GM12891 (cell line): ENCODE measurements at regions not wholly inside any gene's neighbourhood (a gene's known extent, or its start where the extent isn't known, plus 50 kb on each side); places are given as distances from the start of the nearest gene placed in this dataset.

Experiments
- DNase-seq: peaks from one replicate; pipeline ENCODE4 v3.0.0; 2011; ENCODE audit warnings: low spot score; ENCODE audit not compliant: insufficient read length
- FAIRE-seq: peaks from 2 replicates; lab custom pipeline; 2011; peaks lifted over from hg19 to GRCh38; lab: Jason Lieb, UNC
- PAX5 ChIP-seq: IDR thresholded peaks from 2 replicates; pipeline ENCODE4 v1.6.1; 2011; ENCODE audit warnings: low read length, moderate library complexity, mild to moderate bottlenecking; ENCODE audit not compliant: insufficient read depth, severe bottlenecking
- POLR2A ChIP-seq: IDR thresholded peaks from 2 replicates; pipeline ENCODE4 v1.6.1; 2011; ENCODE audit warnings: low read depth, low read length, control low read depth
- POLR2AphosphoS5 ChIP-seq: IDR thresholded peaks from 2 replicates; pipeline ENCODE4 v1.6.1; 2011; ENCODE audit warnings: low read depth, low read length, control low read depth
- POU2F2 ChIP-seq: IDR thresholded peaks from 2 replicates; pipeline ENCODE4 v1.6.1; 2011; ENCODE audit warnings: low read depth, mild to moderate bottlenecking, control low read depth, low read length, moderate library complexity
- SPI1 ChIP-seq: IDR thresholded peaks from 2 replicates; pipeline ENCODE4 v1.6.1; 2011; ENCODE audit warnings: low read depth, low read length, control low read depth
- TAF1 ChIP-seq: IDR thresholded peaks from 2 replicates; pipeline ENCODE4 v1.6.1; 2011; ENCODE audit warnings: low read depth, low read length, control low read depth

DNA sequence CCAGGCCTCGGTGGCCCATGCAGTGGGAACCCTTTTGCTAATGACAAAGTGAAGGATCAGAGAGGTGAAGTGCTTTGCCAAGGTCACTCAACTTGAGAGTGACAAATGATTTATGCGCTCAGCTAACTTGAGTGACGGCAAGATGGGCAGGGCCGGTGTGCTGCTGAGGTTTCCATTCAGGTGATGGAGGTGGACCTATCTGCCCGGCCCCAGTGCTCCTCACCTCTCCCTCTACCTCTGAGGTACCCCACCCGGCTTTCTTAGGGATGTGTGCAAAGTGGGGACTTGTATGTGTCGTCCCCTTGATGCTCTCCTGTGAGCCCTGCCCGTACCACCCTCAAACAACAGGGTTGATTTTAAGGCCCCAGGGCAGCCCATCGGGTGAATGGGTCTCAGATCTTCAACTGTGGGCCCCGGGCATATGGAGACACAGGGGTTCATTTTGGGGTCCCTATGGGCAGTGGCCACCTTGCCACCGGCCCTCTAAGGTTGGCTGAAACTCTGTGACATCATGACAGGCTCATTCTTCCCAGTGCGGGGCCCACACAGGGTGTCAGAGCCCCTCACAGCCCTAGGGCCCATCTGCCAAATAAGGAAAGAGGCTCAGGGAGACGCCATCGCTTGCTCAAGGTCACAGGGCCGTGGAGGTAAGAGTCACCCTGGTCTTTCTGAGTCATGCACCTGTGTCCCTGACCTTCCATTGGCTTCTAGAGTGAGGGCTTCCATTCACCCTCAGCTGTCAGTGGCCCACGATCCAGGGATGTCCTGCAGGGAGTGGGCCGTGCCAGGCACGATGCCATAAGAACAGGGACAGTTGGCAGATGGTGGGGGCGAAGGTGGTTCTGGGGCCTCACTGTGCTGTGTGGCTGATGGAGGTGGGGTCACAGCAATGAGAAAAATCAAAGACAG, 170.6 kb upstream of the MVB12B start:
- no peak for DNase-seq
- no peak for TF ChIP-seq POLR2A
- TF ChIP-seq PAX5, result no peak
- TF ChIP-seq POU2F2, result no peak
- TF ChIP-seq SPI1, result no peak
- FAIRE-seq, result no peak

GRCh38 chr9:126156898-126157297, 169.7 kb upstream of the MVB12B start:
- TF ChIP-seq PAX5 (no peak), POLR2AphosphoS5 (no peak), SPI1 (no peak), POU2F2 (no peak), POLR2A (no peak), TAF1 (no peak)
- FAIRE-seq (no peak), DNase-seq (no peak)

- FAIRE-seq (no peak), DNase-seq (no peak)
- no peak for TF ChIP-seq POLR2A
- TF ChIP-seq SPI1, result no peak
- TF ChIP-seq POU2F2, result no peak
- no peak for TF ChIP-seq PAX5
- no peak for TF ChIP-seq POLR2AphosphoS5
- no peak for TF ChIP-seq TAF1
Measured at GRCh38 chr9:126157423-126157822, 169.2 kb upstream of the MVB12B start.

DNA sequence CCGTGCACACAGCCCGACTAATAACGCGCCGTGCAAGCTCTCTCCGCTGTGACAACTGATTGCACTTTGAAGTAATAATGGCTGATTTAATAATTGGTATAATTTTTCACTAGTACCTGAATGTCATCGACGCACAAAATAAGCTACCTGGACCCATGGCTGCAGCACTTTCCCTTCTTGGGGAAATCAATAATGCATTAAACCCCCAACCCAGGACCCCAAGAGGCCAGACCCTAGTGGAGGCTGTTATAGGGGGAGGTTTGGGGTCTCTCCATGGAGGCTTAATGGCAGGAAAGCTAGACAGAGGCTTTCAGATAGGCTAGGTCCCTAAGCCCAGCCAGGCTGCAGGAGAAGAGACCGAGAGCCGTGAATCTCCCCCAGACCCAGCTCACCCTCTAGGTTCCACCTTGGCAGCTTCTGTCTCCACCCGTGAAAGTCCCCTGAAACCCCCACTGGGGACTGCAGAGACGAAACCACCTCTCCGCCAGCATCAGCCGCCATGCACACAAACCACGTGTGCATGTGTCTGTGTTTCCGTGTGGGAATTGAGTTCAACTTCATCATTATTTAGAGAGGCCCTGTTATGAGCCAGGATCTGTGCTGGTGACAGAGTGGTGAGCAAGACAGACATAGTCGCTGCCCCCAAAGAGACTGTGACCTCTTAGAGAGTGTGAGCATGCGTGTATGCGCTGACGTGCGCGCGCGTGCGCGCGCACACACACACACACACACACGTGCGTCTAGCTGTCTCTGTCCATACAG, 168.6 kb upstream of the MVB12B start:
- DNase-seq (no peak), FAIRE-seq (no peak)
- TF ChIP-seq POU2F2, result no peak
- no peak for TF ChIP-seq POLR2AphosphoS5
- TF ChIP-seq PAX5, result no peak
- no peak for TF ChIP-seq POLR2A
- no peak for TF ChIP-seq SPI1
- TF ChIP-seq TAF1, result no peak

GRCh38 chr9:126158588-126159429, 167.8 kb upstream of the MVB12B start:
- no peak for FAIRE-seq
- no peak for DNase-seq

GRCh38 chr9:126159430-126160060, 167.1 kb upstream of the MVB12B start:
- TF ChIP-seq TAF1 (no peak), POLR2A (no peak), PAX5 (no peak), POLR2AphosphoS5 (no peak), POU2F2 (no peak), SPI1 (no peak)
- FAIRE-seq (no peak), DNase-seq (no peak)

More at GRCh38 chr9:126158588-126159429, 167.8 kb upstream of the MVB12B start:
- no peak for TF ChIP-seq SPI1

DNA sequence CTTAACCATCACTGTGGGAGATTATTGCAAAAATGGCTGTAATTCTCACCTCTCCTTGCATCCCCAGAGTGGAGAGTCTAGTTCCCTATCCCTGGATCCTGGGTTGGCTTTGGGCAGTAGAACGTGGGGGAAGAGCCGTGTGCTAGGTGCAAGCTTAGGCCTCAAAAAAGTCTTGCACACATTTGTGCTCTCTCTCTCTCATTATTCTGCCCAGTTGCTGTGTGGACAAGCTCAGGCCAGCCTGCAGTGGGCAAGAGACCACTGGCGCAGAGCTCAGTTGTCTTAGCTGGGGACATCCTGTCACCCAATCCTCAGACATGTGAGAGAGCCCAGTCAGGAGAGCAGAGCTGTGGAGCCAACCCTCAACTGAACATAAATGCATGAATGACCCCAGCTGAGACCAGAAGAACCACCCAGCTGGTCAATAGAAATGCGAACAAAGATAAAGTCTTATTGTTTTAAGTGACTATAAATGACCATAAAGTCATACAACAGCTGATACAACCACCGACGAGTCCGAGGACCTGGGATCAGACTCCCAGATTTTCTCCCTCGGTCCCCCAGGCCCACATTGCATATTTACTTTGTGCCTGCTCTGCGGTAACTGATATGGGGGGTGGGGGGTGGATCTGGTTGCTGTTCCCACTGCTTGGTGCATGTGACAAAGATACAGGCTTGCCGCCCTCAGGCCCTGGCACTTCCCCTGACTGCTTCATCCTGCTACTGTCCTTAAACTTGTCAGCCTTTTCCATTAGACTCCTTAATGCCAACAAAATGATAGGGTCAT, 166.4 kb upstream of the MVB12B start:
- TF ChIP-seq PAX5 (no peak), POLR2A (no peak), TAF1 (no peak), POU2F2 (no peak)
- DNase-seq (no peak), FAIRE-seq (no peak)

DNA sequence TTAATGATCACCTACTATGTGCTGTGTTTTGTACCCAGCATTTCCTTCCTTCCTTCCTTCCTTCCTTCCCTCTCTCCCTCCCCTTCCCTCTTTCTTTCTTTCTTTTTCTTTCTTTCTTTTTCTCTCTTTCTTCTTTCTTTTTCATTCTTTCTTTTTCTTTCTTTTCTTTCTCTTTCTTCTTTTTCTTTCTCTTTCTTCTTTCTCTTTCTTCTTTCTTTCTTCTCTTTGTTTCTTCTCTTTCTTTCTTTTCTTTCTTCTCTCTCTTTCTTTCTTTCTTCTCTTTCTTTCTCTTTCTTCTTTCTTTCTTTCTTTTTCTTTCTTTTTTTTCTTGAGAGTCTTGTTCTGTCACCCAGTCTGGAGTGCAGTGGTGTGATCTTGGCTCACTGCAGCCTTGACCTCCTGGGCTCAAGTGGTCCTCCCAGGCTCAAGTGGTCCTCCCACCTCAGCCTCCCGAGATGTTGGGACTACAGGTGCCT, 165.7 kb upstream of the MVB12B start:
- no peak for DNase-seq
- no peak for FAIRE-seq
- TF ChIP-seq PAX5 (no peak), TAF1 (no peak), POLR2AphosphoS5 (no peak), POLR2A (no peak), POU2F2 (no peak), SPI1 (no peak)
